ENCODE measurements at regions not wholly inside any gene's neighbourhood (a gene's known extent, or its start where the extent isn't known, plus 50 kb on each side); places are given as distances from the start of the nearest gene placed in this dataset.
"Not testable (repeated sequence)": the region's sequence is repeated elsewhere in the genome, so short reads cannot be mapped to it uniquely, and the experiment has no call there.

DNA sequence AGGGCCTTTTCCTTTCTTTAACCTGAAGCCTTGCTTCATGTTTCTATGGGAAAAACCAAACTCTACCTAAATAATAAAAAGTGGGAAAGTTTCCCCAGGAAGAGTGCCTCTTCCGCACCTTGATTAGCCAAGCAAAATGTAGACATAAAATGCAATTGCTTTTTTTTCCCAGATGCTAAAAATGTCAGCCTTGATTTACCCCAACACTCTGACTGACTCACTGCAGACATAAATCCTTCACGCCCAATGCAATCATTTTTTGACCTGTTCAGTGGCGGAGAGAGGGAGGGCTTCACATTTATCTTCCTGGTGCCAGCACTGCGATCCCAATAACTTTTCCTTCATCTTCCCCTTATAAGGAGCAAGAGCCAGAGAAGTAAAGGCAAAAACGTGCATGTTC is 261.5 kb downstream of the SEC16B start:
- DNase-seq: no peak

DNA sequence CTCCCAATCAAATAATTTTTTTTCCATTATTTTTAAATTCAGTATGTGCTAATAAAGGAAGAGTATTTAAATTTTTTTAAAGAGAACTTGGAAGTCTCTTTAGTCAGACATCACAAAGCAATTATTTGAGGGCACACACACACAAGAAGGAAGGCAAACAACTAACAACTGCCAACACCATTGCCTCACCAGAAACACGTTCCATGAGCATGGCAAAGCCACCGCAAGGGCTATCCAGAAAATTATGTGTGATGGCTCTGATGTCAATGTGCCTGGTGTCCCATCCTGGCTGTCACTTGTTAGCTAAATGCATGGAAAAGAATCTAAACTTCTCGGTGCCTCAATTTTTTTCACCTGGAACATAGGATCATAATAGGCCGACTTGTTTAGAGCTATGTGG is 262.9 kb downstream of the SEC16B start:
- no peak for DNase-seq

DNA sequence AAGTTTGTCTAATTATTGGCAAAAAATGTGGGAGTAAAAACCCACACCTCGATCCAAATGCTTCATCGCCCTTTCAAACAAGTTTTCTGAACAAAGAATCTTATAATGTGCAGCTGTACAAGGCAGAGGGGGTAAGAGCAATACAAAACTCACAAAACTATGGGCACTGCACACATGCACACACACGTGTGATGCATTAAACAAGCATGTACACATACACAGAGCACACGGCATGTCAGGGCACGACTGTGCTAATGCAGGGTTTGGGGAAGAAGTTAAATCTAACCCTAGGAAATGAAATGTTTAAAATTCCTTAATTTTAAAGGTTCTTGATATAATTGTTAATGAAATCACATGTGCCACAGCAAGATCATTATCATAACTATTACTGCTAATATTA is 264.0 kb downstream of the SEC16B start:
- no peak for DNase-seq

DNA sequence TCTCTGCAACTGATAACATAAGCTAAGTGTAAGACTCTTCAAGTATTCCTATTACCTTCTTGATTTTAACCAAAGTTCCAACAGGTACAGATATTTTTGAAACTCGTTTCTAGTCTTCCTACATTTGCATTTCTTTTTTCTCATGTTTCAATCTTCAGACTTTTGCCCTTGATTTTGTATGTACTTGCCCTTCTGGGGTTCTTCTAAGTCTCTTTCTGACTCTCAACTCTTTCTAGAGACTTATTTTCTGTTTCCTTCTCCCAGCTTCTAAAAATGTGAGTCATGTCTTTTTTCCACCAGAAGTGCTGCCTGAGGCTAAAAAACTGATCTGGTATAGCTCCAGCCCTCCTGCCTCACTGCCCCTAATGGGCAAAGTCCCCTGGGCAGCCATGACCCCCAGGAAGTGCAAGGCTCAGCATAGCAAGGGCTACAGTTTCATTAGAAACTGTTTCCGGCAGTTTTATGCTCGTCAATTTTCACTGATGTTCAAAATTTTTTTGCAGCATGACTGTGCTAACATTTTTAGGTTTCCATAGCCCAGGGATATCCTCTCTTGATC is 265.9 kb downstream of the SEC16B start:
- no peak for DNase-seq

DNA sequence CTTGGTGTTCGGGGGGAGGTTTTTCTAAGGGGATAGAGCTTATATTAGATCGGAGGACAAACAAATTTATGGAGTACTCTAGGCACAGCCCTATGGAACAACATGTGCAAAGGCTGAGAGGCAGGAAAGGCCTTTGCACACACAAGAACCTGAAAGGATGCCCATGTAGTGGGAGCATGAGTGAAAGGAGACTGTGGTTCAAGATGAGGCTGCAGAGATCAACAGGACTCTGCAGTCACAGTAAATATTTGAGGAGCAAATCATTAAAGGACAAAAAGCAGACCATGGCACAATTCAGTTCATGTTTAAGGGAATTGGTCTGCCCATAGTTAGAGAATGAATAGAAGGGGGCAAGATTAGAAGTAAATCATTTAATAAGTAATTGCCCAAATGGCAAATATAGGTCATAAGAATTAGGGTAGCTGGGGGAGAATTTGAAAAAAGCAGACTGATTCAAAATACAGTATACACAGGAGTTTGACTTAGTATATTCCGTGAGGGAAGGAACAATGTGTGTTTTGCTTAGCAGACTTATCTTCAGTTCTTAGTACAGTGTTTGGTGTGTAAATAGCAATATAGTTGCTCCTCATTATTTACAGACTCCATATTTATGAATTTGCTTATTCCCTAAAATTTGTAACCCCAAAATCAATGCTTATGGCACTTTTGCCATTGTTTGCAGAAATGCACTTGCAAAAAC is 268.1 kb downstream of the SEC16B start:
- DNase-seq: no peak

DNA sequence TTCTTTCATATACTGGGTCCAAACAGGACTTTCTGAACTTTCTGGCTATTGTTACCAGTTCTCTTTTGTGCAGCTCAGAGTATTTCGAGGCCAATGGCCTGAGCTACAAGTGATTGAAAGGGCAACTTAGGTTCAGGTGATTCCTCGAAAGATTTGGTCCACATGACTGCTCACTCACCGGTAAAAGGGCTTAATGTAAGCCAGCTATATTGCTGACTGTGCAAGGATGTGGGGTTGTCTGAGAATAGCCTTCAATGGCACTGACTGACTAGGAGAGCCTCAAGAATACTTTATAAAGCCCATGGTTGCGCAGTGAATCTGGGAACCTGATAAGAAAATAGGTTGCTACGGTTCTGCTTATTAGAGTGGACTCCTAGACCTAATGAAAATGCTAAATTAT is 269.0 kb downstream of the SEC16B start:
- no peak for DNase-seq

DNA sequence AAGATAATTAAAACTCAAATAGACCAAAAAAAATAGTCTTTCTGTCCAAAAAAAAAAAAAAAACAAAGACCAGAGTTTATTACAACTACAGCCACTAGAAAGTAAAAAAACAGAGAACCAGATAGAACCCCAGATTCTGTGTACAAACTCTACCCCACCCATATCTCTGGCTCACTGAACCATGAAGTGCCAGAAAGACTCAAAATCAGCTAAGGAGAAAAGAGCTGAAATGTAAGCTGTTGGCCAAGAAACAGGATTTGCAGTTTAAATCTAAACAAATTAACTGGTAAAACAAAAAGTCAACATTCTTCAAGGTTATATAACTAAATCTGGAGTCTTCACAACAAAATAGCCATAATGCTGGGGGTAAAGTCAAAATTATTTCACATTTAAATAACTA is 278.9 kb downstream of the SEC16B start:
- no peak for DNase-seq

DNA sequence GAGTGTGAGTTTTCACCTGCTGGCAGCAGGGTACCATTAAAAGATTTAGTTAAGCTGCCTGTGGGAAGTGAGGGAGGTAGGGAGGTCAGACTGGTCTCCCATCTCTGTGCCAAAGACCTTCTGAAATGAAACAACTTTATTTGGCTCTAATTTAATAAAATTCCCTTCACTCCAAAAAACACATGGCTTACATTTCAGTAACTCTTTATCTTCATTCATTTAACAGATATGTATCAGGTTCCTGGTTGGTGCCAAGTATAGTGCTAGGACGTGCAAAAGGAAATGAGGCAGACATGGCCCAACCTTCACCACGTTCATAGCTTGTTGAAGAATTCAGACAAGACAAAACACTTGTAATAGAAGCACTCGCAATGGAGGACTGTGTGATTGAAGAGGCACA is 282.3 kb downstream of the SEC16B start:
- DNase-seq: no peak

DNA sequence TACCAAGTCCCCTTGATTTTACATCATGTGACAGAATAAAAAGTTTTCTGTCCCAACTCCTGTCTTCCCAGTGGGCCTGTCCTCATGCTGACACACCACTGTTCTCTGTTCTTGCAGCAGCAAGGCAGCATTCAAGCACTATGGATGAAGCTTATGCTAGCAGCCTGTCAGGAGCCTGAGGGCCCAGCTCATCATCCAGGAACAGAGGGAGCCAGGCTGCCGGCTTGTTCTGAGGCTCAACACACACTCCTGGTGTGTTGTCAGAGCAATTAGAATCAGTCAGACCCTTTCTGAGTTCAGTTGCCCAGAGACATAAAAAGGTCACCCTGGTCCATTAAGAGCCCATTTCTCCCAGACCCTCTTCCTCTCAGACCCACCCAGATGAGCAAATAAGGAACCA is 282.9 kb downstream of the SEC16B start:
- DNase-seq: no peak

DNA sequence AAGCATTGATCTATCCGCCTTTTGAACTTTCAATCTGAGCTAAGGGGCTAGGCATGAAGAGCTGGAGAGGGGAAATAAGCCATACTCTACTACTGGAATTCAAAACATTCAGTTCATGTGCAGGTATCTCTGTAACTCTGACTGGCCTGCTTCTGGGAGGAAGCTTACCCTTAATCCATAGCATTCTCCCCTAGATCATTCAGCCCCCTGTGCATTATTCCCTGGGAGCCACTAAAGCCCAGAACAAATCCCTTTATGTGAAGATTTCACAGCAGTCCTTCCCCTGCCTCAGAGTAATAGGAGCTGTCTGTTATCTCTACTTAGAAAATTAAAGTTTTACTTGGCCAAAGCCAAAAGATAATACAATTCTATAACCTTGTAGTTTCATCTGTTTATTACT is 300.7 kb downstream of the SEC16B start:
- DNase-seq: no peak

DNA sequence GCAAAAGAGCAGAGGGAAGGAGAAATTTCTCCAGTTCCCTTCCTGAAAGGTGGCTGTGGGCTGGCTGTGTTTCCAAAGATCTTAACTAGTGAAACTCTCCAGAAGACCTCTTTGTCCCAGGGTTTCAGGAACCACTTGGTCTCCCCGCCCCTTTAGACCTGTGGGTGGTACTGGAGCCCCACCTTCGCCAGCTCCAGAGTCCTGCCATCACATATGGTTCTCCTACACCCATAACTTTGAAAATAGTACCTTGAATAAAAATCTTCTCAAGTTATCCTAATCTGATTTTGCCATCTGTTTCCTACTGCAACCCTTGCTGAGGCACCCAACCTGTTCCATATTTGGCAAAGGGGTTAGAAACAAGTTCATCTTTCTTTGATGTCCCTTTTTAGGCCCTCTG is 303.9 kb downstream of the SEC16B start:
- no peak for DNase-seq

DNA sequence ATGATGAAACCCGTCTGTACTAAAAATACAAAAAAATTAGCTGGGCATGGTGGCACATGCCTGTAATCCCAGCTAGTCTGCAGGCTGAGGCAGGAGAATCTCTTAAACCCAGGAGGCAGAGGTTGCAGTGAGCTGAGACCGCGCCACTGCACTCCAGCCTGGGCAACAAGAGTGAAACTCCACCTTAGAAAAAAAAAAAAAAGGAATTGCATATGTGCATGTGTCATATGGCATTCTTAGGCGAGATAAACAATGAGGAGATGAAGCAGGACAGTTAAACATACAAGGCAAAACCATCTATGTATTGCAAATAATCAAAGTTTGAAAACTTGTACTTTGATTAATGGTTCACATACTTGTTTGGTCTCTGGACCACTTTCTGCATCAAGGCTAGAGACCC is 305.1 kb downstream of the SEC16B start:
- DNase-seq: not testable (repeated sequence)

DNA sequence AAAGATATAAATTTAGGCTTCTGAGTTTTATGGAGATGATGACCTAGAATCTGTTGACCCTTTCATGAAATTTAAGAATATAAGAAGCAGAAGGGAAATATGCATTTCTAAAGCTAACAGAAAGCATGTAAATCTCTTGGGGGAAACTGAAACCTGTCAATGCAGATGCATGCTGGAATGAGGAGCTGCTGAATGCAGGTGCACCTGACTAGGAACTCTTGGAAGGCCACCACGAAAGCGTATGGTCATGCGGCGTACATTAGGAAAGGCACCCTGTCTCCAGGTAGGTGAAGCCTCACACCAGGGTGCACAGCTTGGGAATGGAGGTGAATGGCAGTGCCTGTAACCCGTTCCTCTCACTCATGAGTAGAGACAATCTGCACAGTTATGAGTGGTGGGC is 309.7 kb downstream of the SEC16B start:
- DNase-seq: no peak

DNA sequence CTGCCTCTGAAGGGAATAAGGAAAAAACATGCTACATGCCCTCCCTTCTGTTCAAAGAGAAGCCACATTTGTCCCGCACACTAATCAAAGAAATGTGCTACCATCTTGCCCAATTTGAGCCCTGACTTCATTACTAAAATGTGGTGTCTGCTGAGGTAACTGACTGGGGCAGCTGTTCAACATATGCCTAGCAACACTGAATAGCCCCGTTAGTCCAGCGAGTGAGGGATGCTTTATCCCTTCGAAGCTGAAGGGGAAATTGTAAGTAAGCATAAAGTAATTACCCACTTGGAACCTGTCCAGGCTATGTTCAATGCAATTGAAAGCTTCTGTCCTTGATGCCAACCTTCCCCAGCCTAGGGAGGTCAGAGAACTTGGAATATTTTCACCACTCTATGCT is 310.6 kb downstream of the SEC16B start:
- DNase-seq: no peak

DNA sequence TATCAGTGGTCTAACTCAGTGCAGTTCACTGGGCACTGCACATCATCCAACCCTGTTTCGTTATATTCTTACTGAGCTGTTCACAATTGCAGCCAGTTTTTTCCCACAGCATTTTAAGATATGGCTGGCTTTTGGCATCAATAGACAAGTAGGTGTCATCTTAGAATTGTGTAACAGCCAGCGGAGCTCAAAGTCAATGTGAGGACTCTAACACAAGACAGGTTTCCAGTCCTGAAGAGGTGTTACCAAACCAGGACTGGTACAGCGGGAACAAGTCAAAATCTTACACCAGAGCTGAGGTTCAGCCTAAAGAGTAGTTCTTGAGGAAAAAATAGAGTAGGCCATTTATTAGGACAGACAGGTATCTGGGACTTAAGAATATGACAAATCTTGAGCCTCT is 313.3 kb downstream of the SEC16B start:
- DNase-seq: no peak

DNA sequence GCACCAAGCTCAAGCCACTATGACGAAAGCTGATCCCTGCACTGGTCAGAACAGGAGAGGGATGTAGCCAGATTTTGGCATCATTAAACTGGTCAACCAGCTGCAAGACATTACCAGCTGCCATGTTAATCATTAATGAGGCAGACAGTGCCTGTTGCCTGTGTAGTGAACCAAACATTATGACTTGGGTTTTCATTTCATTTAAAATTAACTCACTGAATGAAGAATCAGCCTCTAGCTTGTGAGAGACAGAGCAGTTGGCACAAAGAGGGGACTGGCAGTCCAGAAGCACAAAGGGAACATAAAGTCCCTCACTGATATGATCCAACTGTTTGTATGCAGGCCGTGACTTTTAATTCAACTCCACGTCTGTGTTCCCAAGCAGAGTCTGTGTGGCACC is 318.9 kb downstream of the SEC16B start:
- no peak for DNase-seq

DNA sequence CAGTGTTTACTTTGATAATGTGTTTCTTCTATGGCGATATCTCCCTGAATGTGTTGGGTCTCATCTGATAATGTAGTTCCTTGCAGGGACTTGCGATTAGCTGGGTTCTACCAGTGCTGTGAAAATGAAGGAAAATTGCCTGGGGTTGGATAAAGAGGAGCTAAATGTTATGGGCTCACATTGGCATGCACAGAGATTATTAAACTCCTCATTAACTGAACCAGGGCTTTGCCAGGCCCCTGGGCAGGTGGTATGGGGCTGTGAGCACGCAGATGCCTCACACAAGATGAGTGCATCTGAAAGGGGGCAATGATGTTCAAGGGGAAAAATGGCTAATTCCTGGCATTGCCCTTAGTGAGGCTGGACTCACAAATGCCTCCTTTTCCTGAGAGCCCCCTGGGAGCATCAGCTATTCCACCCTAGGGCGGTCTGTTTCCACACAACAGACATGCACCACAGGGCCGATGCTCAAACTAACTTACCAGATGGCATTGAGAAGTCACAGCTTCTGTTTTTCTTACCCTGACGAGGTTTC is 321.1 kb downstream of the SEC16B start:
- DNase-seq: no peak

DNA sequence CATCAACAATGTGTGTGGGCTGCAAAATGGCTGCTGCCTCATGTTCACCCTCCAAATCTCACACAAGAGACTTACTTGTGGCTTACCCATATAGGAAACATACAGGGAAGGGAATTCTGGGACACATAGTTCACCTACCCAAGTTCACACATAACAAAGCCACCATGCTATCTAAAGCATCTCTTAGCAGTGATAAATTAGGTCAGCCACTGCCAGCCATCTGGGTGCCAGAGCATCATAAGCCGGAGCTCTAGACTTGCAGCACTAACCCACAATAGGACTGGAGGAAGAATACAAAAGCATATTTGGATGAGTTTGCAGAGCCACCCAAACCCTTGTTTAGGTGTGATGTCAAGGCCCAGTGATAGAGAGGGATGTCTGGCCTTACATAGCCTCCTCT is 321.7 kb downstream of the SEC16B start:
- no peak for DNase-seq

DNA sequence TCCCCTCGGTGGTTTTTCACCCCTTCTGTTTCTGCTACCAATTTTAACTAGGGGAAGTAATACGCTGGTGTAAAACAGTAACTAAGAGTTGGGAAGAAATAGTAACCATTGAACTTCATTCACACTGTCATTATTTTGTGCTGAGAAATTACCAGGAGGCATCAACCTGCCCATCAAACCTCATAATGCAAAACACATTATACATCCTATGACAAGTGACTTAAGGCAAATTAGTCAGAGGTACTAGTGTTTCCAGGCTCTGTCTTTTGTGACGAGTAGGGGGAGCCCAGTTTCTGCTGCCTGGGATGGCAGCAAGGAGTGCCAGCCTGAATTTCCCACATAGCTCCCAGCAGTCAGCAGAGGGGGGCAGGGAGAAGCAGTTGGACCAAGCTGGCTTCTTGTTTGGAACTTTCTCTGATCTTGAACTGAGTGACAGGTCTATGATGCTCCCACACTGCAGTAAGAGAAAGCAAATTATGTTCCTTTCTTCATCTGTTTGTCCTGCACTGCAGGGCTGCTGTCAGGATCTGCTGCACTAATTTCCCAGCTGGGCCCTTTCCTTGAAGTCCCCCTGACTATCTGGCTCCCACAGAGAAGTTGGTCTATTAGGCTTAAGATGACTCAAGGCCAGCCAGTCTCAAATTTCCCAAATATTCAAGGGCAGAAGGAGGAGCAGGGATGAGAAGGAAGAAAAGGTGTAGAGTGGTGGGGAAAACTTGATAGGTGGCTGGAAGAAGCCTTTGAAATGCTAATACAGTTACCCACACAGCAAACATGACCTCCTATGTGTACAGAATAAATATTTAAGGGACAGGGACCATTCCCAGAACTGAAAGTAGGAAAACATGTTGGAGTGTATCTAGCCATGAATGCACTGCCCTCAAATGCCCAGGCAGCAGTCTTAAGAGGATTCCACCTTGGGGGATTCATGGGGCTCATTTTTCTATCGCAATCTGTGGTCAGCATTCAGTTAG is 322.8 kb downstream of the SEC16B start:
- no peak for DNase-seq

DNA sequence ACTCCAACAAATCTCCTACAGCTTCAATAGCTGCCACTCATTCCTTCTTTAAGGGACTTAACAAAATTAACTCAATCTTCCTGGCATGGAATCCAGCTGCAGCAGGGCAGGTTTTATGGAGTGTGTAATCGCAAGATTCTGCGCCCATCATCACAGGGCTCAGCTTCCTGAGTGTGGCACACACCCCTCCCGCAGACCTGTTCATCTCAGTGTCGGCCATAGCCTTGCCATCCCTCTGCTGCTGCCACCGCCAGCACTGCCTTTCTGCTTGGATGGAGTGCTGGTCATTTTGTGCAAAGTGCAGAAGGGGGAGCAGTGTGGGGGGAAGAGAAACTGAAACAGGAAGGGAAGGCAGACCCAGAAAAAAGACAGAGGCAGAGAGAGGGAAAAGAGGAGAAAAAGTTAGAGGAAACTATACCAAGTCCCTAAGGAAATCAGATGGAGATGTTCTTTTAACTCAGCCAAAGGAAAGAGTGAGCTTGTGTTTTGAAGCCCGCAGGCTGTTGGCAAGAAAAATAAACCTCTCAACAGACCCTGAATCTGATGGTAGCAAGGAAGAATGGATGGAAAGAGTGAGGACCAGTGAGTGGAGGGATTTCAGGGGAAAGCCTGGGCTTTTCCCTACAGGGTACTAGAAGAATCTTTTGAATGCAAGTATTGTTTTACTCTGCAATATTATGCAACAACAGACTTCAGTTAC is 324.2 kb downstream of the SEC16B start:
- no peak for DNase-seq

DNA sequence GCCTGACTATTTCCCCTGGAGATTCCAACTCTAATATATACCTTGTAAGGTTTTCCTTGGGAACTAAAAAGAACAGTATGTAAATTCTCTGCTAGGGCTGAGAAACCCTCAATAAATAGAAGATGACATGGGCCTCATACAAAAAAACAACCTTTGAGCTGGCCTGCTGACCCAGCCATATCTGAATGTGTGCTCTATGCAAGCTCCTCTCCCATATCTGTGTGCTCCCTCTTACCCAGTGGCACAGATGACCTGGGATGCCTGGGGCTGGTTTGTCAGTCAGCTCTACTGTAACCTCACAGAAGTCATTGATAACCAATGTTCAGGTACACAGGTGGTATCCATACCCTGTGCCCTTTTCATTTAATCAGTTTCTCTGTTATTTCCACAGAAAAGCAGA is 329.2 kb downstream of the SEC16B start:
- DNase-seq: no peak

DNA sequence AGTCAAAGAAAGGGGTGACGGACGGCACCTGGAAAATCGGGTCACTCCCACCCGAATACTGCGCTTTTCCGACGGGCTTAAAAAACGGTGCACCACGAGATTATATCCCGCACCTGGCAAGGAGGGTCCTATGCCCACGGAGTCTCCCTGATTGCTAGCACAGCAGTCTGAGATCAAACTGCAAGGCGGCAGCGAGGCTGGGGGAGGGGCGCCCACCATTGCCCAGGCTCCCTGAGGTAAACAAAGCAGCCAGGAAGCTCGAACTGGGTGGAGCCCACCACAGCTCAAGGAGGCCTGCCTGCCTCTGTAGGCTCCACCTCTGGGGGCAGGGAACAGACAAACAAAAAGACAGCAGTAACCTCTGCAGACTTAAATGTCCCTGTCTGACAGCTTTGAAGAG is 335.7 kb downstream of the SEC16B start:
- DNase-seq: not testable (repeated sequence)
